ENCODE measurements at regions not wholly inside any gene's neighbourhood (a gene's known extent, or its start where the extent isn't known, plus 50 kb on each side); places are given as distances from the start of the nearest gene placed in this dataset.

DNA sequence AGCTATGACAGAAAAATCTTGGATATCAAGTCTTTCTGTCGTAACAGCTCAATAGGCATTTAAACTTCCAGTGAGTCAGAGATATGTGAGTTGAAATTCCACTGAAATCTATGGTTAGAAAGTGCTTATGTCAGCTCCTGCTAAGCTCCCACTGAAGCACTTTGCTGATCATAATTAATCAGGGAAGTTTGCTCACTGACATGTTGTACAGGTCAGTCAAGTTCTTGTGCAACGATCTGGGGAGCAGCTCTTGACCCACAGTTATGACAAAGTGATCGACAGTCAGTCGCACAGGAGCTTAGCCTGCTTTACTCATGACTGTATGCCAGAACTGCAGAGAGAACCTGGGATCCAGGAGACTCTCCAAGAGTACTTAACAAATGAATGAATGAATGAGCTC is 453.5 kb downstream of the SOX2 start:
- DNase-seq (ENCODE audit: low spot score) (peak; percentile 65), ATAC-seq (ENCODE audit: low read depth) (peak; percentile 97)
- Histone ChIP-seq H3K9me3 (ENCODE audit: severe bottlenecking) (no peaks in the 10 kb centered on the region), H3K27me3 (ENCODE audit: insufficient read depth, poor library complexity, severe bottlenecking) (no peaks in the 10 kb centered on the region), H3K4me1 (ENCODE audit: insufficient read depth, poor library complexity, severe bottlenecking) (peaks cover 6% of the 10 kb centered on the region), H3K27ac (ENCODE audit: poor library complexity, severe bottlenecking) (peak overlapping the region; percentile 17), H3K4me3 (ENCODE audit: severe bottlenecking) (no peak overlapping the region), H3K36me3 (ENCODE audit: low read depth) (no peaks in the 10 kb centered on the region)
- TF ChIP-seq, protein P1, sequence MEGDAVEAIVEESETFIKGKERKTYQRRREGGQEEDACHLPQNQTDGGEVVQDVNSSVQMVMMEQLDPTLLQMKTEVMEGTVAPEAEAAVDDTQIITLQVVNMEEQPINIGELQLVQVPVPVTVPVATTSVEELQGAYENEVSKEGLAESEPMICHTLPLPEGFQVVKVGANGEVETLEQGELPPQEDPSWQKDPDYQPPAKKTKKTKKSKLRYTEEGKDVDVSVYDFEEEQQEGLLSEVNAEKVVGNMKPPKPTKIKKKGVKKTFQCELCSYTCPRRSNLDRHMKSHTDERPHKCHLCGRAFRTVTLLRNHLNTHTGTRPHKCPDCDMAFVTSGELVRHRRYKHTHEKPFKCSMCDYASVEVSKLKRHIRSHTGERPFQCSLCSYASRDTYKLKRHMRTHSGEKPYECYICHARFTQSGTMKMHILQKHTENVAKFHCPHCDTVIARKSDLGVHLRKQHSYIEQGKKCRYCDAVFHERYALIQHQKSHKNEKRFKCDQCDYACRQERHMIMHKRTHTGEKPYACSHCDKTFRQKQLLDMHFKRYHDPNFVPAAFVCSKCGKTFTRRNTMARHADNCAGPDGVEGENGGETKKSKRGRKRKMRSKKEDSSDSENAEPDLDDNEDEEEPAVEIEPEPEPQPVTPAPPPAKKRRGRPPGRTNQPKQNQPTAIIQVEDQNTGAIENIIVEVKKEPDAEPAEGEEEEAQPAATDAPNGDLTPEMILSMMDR (IDR thresholded peaks at IDR 0.05; ENCODE audit: poor library complexity, severe bottlenecking) = no peak

DNA sequence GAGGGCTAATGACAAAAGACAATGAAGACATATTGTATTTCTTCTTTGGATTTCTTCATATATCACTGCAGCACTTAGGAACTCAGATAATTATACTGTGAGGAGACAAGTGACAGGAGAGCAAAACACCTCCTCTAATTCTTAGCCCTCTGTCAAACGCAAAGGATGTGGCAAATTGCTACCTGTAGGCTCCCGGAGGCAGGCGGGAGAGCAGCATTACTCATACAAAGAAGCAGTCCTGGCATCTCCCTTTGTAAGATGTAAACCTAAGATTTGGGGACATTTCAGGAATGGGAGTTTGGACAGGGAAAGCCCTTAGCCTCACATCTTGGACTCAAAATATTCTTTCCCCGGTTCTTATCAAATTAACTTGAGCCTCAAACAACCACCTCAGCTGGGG is 460.8 kb downstream of the SOX2 start:
- H3K9me3 ChIP-seq (ENCODE audit: severe bottlenecking) = no peaks in the 10 kb centered on the region
- TF ChIP-seq, protein P1 (IDR thresholded peaks at IDR 0.05; ENCODE audit: poor library complexity, severe bottlenecking) = no peak
- H3K36me3 ChIP-seq (ENCODE audit: low read depth) = no peaks in the 10 kb centered on the region
- no peaks in the 10 kb centered on the region for H3K4me1 ChIP-seq (ENCODE audit: insufficient read depth, poor library complexity, severe bottlenecking)
- ATAC-seq (ENCODE audit: low read depth) (no peak), DNase-seq (ENCODE audit: low spot score) (no peak)
- H3K27me3 ChIP-seq (ENCODE audit: insufficient read depth, poor library complexity, severe bottlenecking) = no peaks in the 10 kb centered on the region
- no peak overlapping the region for H3K4me3 ChIP-seq (ENCODE audit: severe bottlenecking)
- no peak overlapping the region for H3K27ac ChIP-seq (ENCODE audit: poor library complexity, severe bottlenecking)

DNA sequence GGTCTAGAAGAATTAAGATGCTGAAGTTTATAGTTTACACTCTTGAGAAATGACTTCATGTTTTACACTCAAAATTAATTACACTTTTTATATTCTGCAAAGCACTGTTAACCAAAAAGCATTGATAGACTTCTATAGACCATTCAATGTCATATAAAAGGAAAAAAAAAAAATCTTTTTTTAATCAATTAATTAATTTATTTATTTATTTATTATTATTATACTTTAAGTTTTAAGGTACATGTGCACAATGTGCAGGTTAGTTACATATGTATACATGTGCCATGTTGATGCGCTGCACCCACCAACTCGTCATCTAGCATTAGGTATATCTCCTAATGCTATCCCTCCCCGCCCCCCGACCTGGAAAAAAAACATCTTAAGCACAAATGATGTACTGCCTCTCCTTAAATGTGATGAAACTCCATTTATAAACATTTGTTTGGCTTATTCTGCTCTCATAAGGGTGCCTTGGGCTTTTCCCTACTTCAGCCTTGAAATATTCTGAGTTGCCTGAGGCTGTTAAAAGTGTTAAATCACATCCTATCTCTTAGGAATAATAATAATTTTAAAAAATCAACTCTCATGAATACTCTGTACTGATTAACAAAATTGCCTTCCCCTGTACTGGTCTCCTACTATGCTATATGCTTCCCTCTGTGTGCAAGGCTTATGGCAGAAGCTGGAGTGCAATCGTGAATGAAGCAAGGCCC is 466.9 kb downstream of the SOX2 start:
- Histone ChIP-seq H3K4me1 (ENCODE audit: insufficient read depth, poor library complexity, severe bottlenecking) (peaks cover 12% of the 10 kb centered on the region), H3K27me3 (ENCODE audit: insufficient read depth, poor library complexity, severe bottlenecking) (no peaks in the 10 kb centered on the region), H3K4me3 (ENCODE audit: severe bottlenecking) (no peak overlapping the region), H3K9me3 (ENCODE audit: severe bottlenecking) (no peaks in the 10 kb centered on the region), H3K27ac (ENCODE audit: poor library complexity, severe bottlenecking) (no peak overlapping the region), H3K36me3 (ENCODE audit: low read depth) (no peaks in the 10 kb centered on the region)
- ATAC-seq (ENCODE audit: low read depth) (no peak), DNase-seq (ENCODE audit: low spot score) (no peak)
- TF ChIP-seq, protein P1 (IDR thresholded peaks at IDR 0.05; ENCODE audit: poor library complexity, severe bottlenecking) = no peak

DNA sequence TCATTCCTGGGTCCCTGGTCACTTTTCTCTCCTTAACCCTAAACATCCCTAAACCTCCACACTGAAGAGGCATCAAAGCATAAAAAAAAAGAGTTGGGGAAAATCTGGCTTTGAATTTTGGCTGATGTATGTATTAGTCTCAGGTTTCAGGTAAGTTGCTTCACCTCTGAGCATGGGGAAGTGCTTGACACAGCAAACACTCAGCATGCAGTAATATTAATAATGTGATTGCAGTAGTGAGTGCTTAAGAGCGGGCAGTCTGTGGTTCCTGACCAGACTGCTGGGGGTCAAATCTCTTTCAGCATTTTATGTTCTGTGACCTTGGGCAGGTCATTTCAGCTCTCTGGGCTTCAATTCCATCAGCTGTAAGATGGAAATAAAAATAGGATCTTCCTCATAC is 467.9 kb downstream of the SOX2 start:
- Histone ChIP-seq H3K36me3 (ENCODE audit: low read depth) (no peaks in the 10 kb centered on the region), H3K9me3 (ENCODE audit: severe bottlenecking) (no peaks in the 10 kb centered on the region), H3K27ac (ENCODE audit: poor library complexity, severe bottlenecking) (no peak overlapping the region), H3K4me1 (ENCODE audit: insufficient read depth, poor library complexity, severe bottlenecking) (peaks cover 12% of the 10 kb centered on the region), H3K27me3 (ENCODE audit: insufficient read depth, poor library complexity, severe bottlenecking) (no peaks in the 10 kb centered on the region), H3K4me3 (ENCODE audit: severe bottlenecking) (no peak overlapping the region)
- DNase-seq (ENCODE audit: low spot score) = no peak
- TF ChIP-seq, protein P1 (IDR thresholded peaks at IDR 0.05; ENCODE audit: poor library complexity, severe bottlenecking) = no peak
- ATAC-seq (ENCODE audit: low read depth) = peak; percentile 37; the same call in 1 of the 3 replicates

DNA sequence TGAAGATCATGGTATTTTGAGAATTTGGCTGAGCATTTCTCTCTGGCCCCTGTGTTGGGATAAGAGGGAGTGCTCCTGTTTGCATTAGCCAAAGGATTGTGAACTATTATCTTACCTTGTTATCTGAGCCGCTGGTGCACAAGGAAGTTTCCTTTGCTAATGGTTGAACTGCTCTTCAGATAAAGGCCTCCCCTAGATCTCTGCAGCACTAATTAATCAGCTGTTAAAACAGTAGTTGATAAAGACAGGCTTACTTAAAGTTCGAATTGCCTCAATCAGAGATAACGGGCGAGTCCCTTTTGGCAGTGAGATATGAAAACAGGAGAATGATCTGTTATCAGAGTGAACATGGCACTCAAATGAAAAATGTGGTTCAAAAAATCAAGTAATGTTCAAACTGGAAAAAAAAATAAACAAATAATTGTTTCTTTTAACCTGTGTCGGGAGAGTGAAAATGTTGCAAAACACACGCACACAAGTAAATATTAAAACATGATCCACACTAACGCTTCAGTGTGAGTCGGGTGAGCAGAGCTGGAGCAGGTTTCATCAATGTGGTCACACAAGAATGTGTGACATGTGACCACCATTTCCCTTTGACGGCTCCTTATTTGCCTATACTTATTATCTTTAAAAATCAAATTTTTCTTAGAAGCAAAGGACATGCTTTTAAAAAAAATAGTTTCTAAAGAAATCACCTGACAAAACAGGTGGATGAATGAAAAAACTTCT is 469.1 kb downstream of the SOX2 start:
- TF ChIP-seq, protein P1 (IDR thresholded peaks at IDR 0.05; ENCODE audit: poor library complexity, severe bottlenecking) = no peak
- Histone ChIP-seq H3K4me3 (ENCODE audit: severe bottlenecking) (no peak overlapping the region), H3K27me3 (ENCODE audit: insufficient read depth, poor library complexity, severe bottlenecking) (no peaks in the 10 kb centered on the region), H3K36me3 (ENCODE audit: low read depth) (no peaks in the 10 kb centered on the region), H3K4me1 (ENCODE audit: insufficient read depth, poor library complexity, severe bottlenecking) (peaks cover 12% of the 10 kb centered on the region), H3K9me3 (ENCODE audit: severe bottlenecking) (no peaks in the 10 kb centered on the region), H3K27ac (ENCODE audit: poor library complexity, severe bottlenecking) (no peak overlapping the region)
- DNase-seq (ENCODE audit: low spot score) = no peak
- ATAC-seq (ENCODE audit: low read depth) = no peak

Measured in RWPE2 (cell line).